Kidney (tissue), 10 donors: ENCODE measurements at regions not wholly inside any gene's neighbourhood (a gene's known extent, or its start where the extent isn't known, plus 50 kb on each side); places are given as distances from the start of the nearest gene placed in this dataset.
"Not testable (repeated sequence)": the region's sequence is repeated elsewhere in the genome, so short reads cannot be mapped to it uniquely, and the experiment has no call there.

Experiments used
- DNase-seq, 5 donors: peaks; one replicate each; pipeline ENCODE4 v3.0.0-alpha.2; 2013 to 2020
- FAIRE-seq: peaks from 2 replicates; lab custom pipeline; 2012; peaks lifted over from hg19 to GRCh38; lab: Jason Lieb, UNC
- H3K27ac ChIP-seq, 2 donors: one replicate each; pipeline ENCODE4 v1.7.0; 2013; ENCODE audit warnings: low read depth in 2 of 2, low read length in 2 of 2, inconsistent platforms in 1 of 2
- H3K27me3 ChIP-seq: one replicate; pipeline ENCODE4 v1.7.1; 2013; ENCODE audit warnings: low read length, inconsistent platforms; ENCODE audit not compliant: control insufficient read depth, insufficient read depth
- H3K36me3 ChIP-seq, 3 donors: one replicate each; pipeline versions ENCODE4 v1.7.0 to v1.7.1; 2013; ENCODE audit warnings: low read length in 3 of 3, control low read depth in 1 of 3, inconsistent platforms in 1 of 3; ENCODE audit not compliant: insufficient read depth in 3 of 3, control insufficient read depth in 2 of 3
- H3K4me1 ChIP-seq, 3 donors: one replicate each; pipeline versions ENCODE4 v1.7.0 to v1.7.1; 2013; ENCODE audit warnings: low read length in 3 of 3, inconsistent platforms in 1 of 3, low read depth in 1 of 3; ENCODE audit not compliant: control insufficient read depth in 2 of 3, insufficient read depth in 2 of 3
- H3K4me3 ChIP-seq, 3 donors: one replicate each; pipeline versions ENCODE4 v1.7.0 to v1.8.1; 2013; ENCODE audit warnings: low read length in 3 of 3, control low read depth in 1 of 3, inconsistent platforms in 1 of 3
- H3K9ac ChIP-seq, 3 donors: one replicate each; pipeline versions ENCODE4 v1.7.0 to v1.7.1; 2013; ENCODE audit warnings: low read length in 3 of 3, control low read depth in 1 of 3, inconsistent platforms in 1 of 3
- H3K9me3 ChIP-seq, 3 donors: one replicate each; pipeline versions ENCODE4 v1.7.0 to v1.7.1; 2013; ENCODE audit warnings: low read length in 3 of 3, control low read depth in 1 of 3, inconsistent platforms in 1 of 3; ENCODE audit not compliant: control insufficient read depth in 2 of 3, insufficient read depth in 1 of 3
- intact Hi-C: fragments of 100-400 bp; cut with DNase I; formaldehyde crosslinking; loops from one replicate; pipeline ENCODE4 v1.11.1; 2022
- donor health status: control.
- donor health status: control.
- donor health status: DM: yes; HTN: yes; CAD: no.
- donor health status: Normal renal cell carcinoma (clear cell type).

DNA sequence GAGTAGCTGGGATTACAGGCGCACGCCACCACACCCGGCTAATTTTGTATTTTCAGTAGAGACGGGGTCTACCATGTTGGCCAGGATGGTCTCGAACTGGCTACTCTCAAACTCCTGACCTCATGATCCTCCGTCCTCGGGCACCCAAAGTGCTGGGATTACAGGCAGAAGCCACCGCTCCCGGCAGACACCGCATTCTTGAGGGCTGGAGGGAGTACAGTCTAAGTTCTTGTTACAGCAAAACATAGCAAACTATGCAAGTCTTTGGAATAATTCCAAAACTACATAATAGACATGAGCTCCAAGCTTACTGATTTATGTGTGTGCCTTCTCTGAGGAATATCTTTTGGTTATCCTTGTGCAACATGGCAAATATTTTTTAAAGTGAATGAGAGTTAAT is 299.1 kb upstream of the ZNF658 start:
- H3K9ac ChIP-seq, H3K9me3 ChIP-seq, H3K27ac ChIP-seq, intact Hi-C loops, H3K4me1 ChIP-seq, H3K36me3 ChIP-seq, H3K27me3 ChIP-seq, FAIRE-seq, H3K4me3 ChIP-seq: not testable (repeated sequence)
- peak in 4 of 5 donors; percentile 0 to 67 (median 0) for DNase-seq

DNA sequence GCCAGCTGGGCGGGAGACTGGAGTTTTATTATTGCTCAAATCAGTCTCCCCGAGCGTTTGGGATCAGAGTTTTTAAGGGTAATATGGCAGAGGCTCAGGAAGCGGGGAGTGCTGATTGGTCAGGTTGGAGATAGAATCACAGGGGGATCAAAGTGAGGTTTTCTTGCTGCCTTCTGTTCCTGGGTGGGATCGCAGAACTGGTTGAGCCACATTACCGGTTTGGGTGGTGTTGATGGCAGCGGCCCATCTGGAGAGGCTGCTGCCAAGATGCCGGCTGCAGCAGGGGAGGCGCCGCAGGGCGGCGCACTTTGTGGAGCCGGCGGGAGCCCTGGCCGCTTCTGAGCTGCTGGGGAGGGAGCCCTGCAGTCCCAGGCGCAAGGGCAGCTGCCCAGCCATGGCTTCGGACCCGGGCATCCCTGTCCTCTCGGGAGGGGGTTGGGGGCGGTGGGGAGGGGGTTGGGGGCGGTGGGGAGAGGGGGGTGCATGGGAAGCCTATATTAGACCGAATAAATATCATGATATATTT is 268.9 kb upstream of the ZNF658 start:
- intact Hi-C loops, H3K27me3 ChIP-seq, H3K9ac ChIP-seq, H3K4me3 ChIP-seq, H3K27ac ChIP-seq, H3K9me3 ChIP-seq, H3K36me3 ChIP-seq, FAIRE-seq, H3K4me1 ChIP-seq: not testable (repeated sequence)
- DNase-seq = peak in 1 of 5 donors; percentile 8

DNA sequence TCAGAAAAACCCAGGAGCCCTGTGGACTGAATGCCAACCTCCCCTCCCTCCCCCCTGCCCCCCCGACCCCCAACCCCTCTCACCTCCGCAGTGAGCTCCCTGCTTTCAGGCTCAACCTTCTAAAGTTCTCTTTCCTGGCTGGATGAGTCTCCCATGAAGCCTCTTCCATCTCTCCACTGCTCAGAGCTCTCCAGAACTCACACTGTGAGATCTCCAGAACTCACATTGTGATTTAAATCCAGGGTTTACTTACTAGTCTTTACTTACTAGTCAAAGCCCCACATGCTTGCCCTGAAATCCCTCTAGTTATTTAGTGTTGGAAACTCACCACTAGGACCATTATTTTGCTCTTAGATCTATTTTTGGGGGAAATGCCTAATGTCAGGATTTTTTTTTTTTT is 252.8 kb upstream of the ZNF658 start:
- H3K9ac ChIP-seq, H3K36me3 ChIP-seq, H3K4me1 ChIP-seq, H3K4me3 ChIP-seq, H3K27ac ChIP-seq, FAIRE-seq, H3K9me3 ChIP-seq, H3K27me3 ChIP-seq, intact Hi-C loops, DNase-seq: not testable (repeated sequence)

DNA sequence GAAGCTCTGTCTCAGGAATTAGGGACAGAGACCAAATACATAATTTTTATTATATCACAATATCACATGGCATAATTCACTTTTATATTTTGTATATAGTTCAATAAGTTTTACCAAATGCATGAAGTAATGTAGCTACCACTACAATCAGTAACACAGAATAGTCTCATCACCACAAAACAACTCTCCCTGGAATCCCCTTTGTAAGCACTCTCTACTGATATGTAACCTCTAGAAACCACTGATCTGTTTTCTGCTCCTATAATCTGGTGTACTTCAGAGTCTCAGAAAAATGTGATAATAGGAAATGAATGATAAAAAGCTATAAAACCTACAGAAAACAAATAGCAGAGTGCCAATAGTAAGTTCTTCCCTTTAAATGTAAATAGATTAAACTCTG is 210.3 kb upstream of the ZNF658 start:
- H3K4me1 ChIP-seq, FAIRE-seq, DNase-seq, H3K27me3 ChIP-seq, H3K9ac ChIP-seq, H3K9me3 ChIP-seq, intact Hi-C loops, H3K4me3 ChIP-seq, H3K36me3 ChIP-seq, H3K27ac ChIP-seq: not testable (repeated sequence)

DNA sequence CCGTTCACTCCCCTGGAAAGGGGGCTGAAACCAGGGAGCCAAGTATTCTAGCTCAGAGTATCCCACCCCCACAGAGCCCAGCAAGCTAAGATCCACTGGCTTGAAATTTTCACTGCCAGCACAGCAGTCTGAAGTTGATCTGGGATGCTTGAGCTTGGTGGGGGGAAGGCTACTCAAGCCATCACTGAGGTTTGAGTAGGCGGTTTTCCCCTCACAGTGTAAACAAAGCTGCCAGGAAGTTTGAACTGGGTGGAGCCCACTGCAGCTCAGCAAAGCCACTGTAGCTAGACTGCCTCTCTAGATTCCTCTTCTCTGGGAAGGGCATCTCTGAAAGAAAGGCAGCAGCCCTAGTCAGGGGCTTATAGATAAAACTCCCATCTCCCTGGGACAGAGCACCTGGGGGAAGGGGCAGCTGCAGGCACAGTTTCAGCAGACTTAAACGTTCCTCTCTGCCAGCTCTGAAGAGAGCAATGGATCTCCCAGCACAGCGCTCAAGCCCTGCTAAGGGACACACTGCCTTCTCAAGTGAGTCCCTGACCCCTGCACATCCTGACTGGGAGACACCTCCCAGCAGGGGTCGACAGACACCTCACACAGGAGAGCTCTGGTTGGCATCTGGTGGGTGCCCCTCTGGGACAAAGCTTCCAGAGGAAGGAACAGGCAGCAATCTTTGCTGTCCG is 204.8 kb upstream of the ZNF658 start:
- intact Hi-C loops, H3K9ac ChIP-seq, H3K27me3 ChIP-seq, H3K36me3 ChIP-seq, H3K4me1 ChIP-seq, H3K9me3 ChIP-seq, FAIRE-seq, DNase-seq, H3K27ac ChIP-seq, H3K4me3 ChIP-seq: not testable (repeated sequence)

DNA sequence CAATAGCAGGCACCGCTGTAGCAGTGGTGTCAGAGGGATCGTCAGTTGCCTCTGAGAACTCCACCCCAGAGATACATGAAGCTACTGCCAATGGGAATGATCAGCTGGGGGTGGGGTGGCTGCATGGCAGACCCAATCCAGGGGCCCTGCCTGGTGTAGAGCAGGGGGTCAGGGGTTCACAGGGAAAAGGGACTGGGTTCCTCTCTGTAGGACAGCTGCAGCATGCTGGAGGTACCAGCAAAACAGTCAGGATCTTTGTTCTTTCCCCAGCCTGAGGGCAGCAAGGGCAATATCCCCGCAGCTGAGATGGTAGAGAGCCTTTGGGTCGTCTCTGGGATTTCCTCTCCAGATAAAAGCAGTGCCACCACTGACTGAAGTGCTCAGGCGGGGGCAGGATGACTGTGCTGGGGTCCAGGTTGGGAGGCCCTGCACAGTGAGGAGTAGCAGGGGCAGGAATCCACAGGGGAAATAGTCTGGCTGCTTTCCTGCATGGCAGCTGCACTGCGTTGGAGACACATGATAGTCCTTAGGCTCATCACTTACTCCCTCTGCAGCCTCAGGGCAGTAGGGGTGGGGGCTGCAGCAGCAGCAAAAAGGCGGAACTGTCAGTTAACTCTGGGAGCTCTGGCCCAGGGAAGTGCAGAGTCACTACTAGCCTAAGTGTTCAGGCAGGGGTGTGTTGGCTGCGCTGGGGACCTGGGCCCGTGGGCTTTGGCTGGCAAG is 203.0 kb upstream of the ZNF658 start:
- H3K4me1 ChIP-seq, FAIRE-seq, H3K27me3 ChIP-seq, DNase-seq, H3K36me3 ChIP-seq, H3K27ac ChIP-seq, H3K4me3 ChIP-seq, intact Hi-C loops, H3K9me3 ChIP-seq, H3K9ac ChIP-seq: not testable (repeated sequence)

DNA sequence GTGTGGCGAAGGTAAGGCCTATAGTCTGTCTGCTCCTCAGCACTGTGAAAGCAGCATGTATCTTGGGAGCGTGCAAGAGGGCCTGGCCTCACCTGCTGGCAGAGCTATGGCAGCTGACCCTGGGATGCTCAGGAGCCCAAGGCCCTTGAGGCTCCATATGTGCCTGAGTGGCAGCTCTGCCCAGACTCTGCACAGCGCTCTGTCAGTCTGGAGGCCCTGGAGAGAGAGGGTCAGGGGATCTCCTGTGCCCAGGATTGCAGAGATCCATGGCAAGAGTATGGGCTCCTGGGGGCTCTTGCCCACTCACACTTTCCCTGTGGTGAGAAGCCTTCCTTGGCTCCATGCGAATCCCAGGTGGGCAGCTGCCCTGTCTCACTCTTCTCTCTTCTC is 202.5 kb upstream of the ZNF658 start:
- H3K27ac ChIP-seq, H3K27me3 ChIP-seq, FAIRE-seq, H3K36me3 ChIP-seq, H3K4me3 ChIP-seq, H3K4me1 ChIP-seq, DNase-seq, intact Hi-C loops, H3K9me3 ChIP-seq, H3K9ac ChIP-seq: not testable (repeated sequence)
